ENCODE measurements at regions not wholly inside any gene's neighbourhood (a gene's known extent, or its start where the extent isn't known, plus 50 kb on each side); places are given as distances from the start of the nearest gene placed in this dataset.

DNA sequence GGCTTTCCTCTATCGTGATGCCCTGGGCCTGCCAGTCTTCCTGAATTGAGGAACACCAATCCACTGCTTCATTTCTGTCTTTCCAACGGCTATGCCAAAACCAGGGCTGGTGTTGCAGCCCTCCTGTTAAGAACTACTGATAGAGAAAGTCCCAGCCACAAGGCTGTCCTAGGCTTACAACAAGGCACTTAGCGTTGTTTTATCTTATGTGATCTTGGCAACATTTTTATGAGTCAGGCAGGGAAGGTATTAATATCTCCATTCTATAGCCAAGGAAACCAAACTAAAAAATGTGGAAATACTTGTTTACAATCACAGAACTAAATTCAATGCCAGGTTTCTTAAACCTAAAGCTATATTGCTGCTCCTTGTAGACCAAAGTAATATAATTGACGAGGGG is 89.9 kb upstream of the AMOTL1 start:
- no peak for FAIRE-seq
- no peak overlapping the region for H3K9ac ChIP-seq (ENCODE audit: low read length in 3 of 3)
- no peaks in the 10 kb centered on the region for H3K36me3 ChIP-seq (ENCODE audit: control insufficient read depth in 2 of 3, insufficient read depth in 3 of 3, low read length in 3 of 3)
- intact Hi-C loops (cut with DNase I) = no loop called here
- no peaks in the 10 kb centered on the region for H3K9me3 ChIP-seq (ENCODE audit: control insufficient read depth in 2 of 3, insufficient read depth in 1 of 3, low read length in 3 of 3)
- no peak for DNase-seq
- H3K4me3 ChIP-seq (ENCODE audit: low read length in 3 of 3) = no peak overlapping the region
- TF ChIP-seq, protein P1, sequence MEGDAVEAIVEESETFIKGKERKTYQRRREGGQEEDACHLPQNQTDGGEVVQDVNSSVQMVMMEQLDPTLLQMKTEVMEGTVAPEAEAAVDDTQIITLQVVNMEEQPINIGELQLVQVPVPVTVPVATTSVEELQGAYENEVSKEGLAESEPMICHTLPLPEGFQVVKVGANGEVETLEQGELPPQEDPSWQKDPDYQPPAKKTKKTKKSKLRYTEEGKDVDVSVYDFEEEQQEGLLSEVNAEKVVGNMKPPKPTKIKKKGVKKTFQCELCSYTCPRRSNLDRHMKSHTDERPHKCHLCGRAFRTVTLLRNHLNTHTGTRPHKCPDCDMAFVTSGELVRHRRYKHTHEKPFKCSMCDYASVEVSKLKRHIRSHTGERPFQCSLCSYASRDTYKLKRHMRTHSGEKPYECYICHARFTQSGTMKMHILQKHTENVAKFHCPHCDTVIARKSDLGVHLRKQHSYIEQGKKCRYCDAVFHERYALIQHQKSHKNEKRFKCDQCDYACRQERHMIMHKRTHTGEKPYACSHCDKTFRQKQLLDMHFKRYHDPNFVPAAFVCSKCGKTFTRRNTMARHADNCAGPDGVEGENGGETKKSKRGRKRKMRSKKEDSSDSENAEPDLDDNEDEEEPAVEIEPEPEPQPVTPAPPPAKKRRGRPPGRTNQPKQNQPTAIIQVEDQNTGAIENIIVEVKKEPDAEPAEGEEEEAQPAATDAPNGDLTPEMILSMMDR (IDR thresholded peaks at IDR 0.05; ENCODE audit: borderline replicate concordance, extremely low read depth, insufficient read depth) = no peak
- H3K27me3 ChIP-seq (ENCODE audit: control insufficient read depth, insufficient read depth, low read length) = no peaks in the 10 kb centered on the region
- peaks cover 0 to 4% (median 0%) of the 10 kb centered on the region in 3 donors for H3K4me1 ChIP-seq (ENCODE audit: control insufficient read depth in 2 of 3, insufficient read depth in 2 of 3, low read depth in 1 of 3, low read length in 3 of 3)
- no peak overlapping the region for H3K27ac ChIP-seq (ENCODE audit: low read depth in 2 of 2, low read length in 2 of 2)

DNA sequence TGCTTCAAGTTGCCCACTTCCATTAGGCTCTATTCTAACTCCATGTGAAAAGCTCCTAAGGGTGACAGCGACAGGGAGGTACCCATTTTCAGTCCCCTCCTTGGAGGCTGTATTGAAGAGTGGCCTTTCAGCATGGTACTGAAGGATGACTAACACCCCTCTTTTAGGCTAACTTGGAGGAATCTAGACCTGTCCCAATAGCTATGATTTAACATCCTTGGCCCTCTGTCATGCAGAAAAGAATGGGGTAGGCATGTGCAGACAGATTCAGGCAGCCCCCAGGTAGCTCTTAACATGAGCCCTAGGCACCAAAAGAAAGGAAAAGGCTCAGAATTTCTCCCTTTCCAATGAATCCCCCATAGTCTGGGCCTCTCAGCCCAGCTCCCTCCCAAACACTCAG is 89.3 kb upstream of the AMOTL1 start:
- intact Hi-C loops (cut with DNase I) = no loop called here
- Histone ChIP-seq H3K36me3 (ENCODE audit: control insufficient read depth in 2 of 3, insufficient read depth in 3 of 3, low read length in 3 of 3) (no peaks in the 10 kb centered on the region), H3K27ac (ENCODE audit: low read depth in 2 of 2, low read length in 2 of 2) (no peak overlapping the region), H3K4me1 (ENCODE audit: control insufficient read depth in 2 of 3, insufficient read depth in 2 of 3, low read depth in 1 of 3, low read length in 3 of 3) (peaks cover 0 to 4% (median 0%) of the 10 kb centered on the region in 3 donors), H3K27me3 (ENCODE audit: control insufficient read depth, insufficient read depth, low read length) (no peaks in the 10 kb centered on the region), H3K9ac (ENCODE audit: low read length in 3 of 3) (no peak overlapping the region), H3K9me3 (ENCODE audit: control insufficient read depth in 2 of 3, insufficient read depth in 1 of 3, low read length in 3 of 3) (no peaks in the 10 kb centered on the region), H3K4me3 (ENCODE audit: low read length in 3 of 3) (no peak overlapping the region)
- no peak for DNase-seq
- FAIRE-seq = no peak
- TF ChIP-seq, protein P1 (IDR thresholded peaks at IDR 0.05; ENCODE audit: borderline replicate concordance, extremely low read depth, insufficient read depth) = no peak

DNA sequence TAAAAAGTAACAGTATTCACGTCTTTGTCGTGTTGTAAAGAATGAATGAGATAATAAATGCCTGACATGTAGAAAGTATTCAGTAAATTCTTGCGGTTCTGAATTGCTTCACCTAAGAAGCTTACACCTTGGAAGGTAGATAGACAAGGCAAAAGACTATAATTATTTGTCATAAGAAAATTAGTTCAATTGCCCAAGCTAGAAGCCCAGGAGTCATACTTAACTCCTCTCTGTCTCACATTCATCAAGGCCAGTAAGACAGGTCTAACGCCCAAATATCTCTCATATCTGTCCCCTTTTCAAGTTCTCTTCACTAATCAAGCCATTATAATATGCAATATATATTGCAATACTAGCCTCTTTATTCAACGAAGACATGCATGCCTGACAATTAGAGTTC is 87.7 kb upstream of the AMOTL1 start:
- FAIRE-seq (no peak), DNase-seq (no peak)
- Histone ChIP-seq H3K4me1 (ENCODE audit: control insufficient read depth in 2 of 3, insufficient read depth in 2 of 3, low read depth in 1 of 3, low read length in 3 of 3) (peaks cover 0 to 2% (median 0%) of the 10 kb centered on the region in 3 donors), H3K9me3 (ENCODE audit: control insufficient read depth in 2 of 3, insufficient read depth in 1 of 3, low read length in 3 of 3) (no peaks in the 10 kb centered on the region), H3K27me3 (ENCODE audit: control insufficient read depth, insufficient read depth, low read length) (no peaks in the 10 kb centered on the region), H3K27ac (ENCODE audit: low read depth in 2 of 2, low read length in 2 of 2) (no peak overlapping the region), H3K4me3 (ENCODE audit: low read length in 3 of 3) (no peak overlapping the region), H3K9ac (ENCODE audit: low read length in 3 of 3) (no peak overlapping the region), H3K36me3 (ENCODE audit: control insufficient read depth in 2 of 3, insufficient read depth in 3 of 3, low read length in 3 of 3) (no peaks in the 10 kb centered on the region)
- TF ChIP-seq, protein P1 (IDR thresholded peaks at IDR 0.05; ENCODE audit: borderline replicate concordance, extremely low read depth, insufficient read depth) = no peak
- intact Hi-C loops (cut with DNase I) = no loop called here

DNA sequence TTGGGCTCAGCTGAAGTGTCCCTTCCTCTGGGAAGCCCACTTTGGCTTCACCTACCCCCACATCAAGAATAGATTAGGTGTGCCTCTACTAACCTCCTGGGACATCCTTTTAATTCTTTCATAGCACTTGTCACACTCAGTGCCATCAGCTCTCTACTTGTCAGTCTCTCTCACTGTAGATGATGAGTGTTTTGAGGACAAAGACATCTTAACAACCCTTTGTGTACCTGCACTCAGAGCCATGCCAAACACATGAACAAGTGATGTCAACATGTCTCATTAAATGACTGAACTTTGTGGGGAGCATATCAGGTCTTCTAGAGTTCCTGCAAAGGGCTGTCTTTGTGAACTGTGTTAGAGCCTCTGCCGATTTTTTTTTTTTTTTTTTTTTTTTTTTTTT is 87.0 kb upstream of the AMOTL1 start:
- H3K36me3 ChIP-seq (ENCODE audit: control insufficient read depth in 2 of 3, insufficient read depth in 3 of 3, low read length in 3 of 3) = no peaks in the 10 kb centered on the region
- no peak overlapping the region for H3K9ac ChIP-seq (ENCODE audit: low read length in 3 of 3)
- no peaks in the 10 kb centered on the region for H3K27me3 ChIP-seq (ENCODE audit: control insufficient read depth, insufficient read depth, low read length)
- no peak overlapping the region for H3K27ac ChIP-seq (ENCODE audit: low read depth in 2 of 2, low read length in 2 of 2)
- intact Hi-C loops (cut with DNase I) = no loop called here
- FAIRE-seq (no peak), DNase-seq (no peak)
- H3K4me3 ChIP-seq (ENCODE audit: low read length in 3 of 3) = no peak overlapping the region
- no peaks in the 10 kb centered on the region for H3K9me3 ChIP-seq (ENCODE audit: control insufficient read depth in 2 of 3, insufficient read depth in 1 of 3, low read length in 3 of 3)
- TF ChIP-seq, protein P1 (IDR thresholded peaks at IDR 0.05; ENCODE audit: borderline replicate concordance, extremely low read depth, insufficient read depth) = no peak
- peaks cover 0 to 2% (median 0%) of the 10 kb centered on the region in 3 donors for H3K4me1 ChIP-seq (ENCODE audit: control insufficient read depth in 2 of 3, insufficient read depth in 2 of 3, low read depth in 1 of 3, low read length in 3 of 3)

Data from kidney (tissue), 13 donors.